ENCODE measurements at regions not wholly inside any gene's neighbourhood (a gene's known extent, or its start where the extent isn't known, plus 50 kb on each side); places are given as distances from the start of the nearest gene placed in this dataset.

- TF ChIP-seq POLR2AphosphoS5 (IDR thresholded peaks at IDR 0.05) (no peak), POLR2A (IDR thresholded peaks at IDR 0.05) (no peak), EP300 (IDR thresholded peaks at IDR 0.05) (no peak)
- TF ChIP-seq, protein P1, sequence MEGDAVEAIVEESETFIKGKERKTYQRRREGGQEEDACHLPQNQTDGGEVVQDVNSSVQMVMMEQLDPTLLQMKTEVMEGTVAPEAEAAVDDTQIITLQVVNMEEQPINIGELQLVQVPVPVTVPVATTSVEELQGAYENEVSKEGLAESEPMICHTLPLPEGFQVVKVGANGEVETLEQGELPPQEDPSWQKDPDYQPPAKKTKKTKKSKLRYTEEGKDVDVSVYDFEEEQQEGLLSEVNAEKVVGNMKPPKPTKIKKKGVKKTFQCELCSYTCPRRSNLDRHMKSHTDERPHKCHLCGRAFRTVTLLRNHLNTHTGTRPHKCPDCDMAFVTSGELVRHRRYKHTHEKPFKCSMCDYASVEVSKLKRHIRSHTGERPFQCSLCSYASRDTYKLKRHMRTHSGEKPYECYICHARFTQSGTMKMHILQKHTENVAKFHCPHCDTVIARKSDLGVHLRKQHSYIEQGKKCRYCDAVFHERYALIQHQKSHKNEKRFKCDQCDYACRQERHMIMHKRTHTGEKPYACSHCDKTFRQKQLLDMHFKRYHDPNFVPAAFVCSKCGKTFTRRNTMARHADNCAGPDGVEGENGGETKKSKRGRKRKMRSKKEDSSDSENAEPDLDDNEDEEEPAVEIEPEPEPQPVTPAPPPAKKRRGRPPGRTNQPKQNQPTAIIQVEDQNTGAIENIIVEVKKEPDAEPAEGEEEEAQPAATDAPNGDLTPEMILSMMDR (IDR thresholded peaks at IDR 0.05) = no peak
Measured at GRCh38 chr5:20486826-20487225, 498.8 kb upstream of the CDH18 start.
